ENCODE measurements at regions not wholly inside any gene's neighbourhood (a gene's known extent, or its start where the extent isn't known, plus 50 kb on each side); places are given as distances from the start of the nearest gene placed in this dataset.

- H3K9me3 ChIP-seq (ENCODE audit: insufficient read depth, low read length): no peaks in the 10 kb centered on the region
- TF ChIP-seq CTCF (IDR thresholded peaks at IDR 0.05; ENCODE audit: low read depth, low read length) (no peak), EZH2phosphoT487 (IDR thresholded peaks at IDR 0.05; ENCODE audit: low read depth) (no peak)
- no peak overlapping the region for H3K4me3 ChIP-seq (ENCODE audit: low read length)
- H2AFZ ChIP-seq (ENCODE audit: low read depth, low read length): no peak overlapping the region
- H3K36me3 ChIP-seq (replicated peaks; ENCODE audit: low read depth, low read length): no peaks in the 10 kb centered on the region
- H3K79me2 ChIP-seq (ENCODE audit: low read length): no peaks in the 10 kb centered on the region
- H3K4me1 ChIP-seq (ENCODE audit: low read length): no peaks in the 10 kb centered on the region
- no peak overlapping the region for H3K9ac ChIP-seq (ENCODE audit: low read length)
- no peaks in the 10 kb centered on the region for H3K27me3 ChIP-seq (ENCODE audit: low read depth, low read length)
- H3K4me2 ChIP-seq (ENCODE audit: low read length): no peak overlapping the region
- no peak overlapping the region for H3K27ac ChIP-seq (ENCODE audit: low read length)
- H4K20me1 ChIP-seq (ENCODE audit: insufficient read depth, low read length): no peaks in the 10 kb centered on the region
These were observed 345.0 kb downstream of the SLC16A7 start for GRCh38 chr12:59940631-59941342.

- H3K27ac ChIP-seq (ENCODE audit: low read length): no peak overlapping the region
- no peaks in the 10 kb centered on the region for H3K9me3 ChIP-seq (ENCODE audit: insufficient read depth, low read length)
- no peaks in the 10 kb centered on the region for H3K36me3 ChIP-seq (replicated peaks; ENCODE audit: low read depth, low read length)
- TF ChIP-seq CTCF (IDR thresholded peaks at IDR 0.05; ENCODE audit: low read depth, low read length): no peak
- TF ChIP-seq EZH2phosphoT487 (IDR thresholded peaks at IDR 0.05; ENCODE audit: low read depth): no peak
- no peaks in the 10 kb centered on the region for H3K79me2 ChIP-seq (ENCODE audit: low read length)
- H3K4me1 ChIP-seq (ENCODE audit: low read length): no peaks in the 10 kb centered on the region
- H4K20me1 ChIP-seq (ENCODE audit: insufficient read depth, low read length): no peaks in the 10 kb centered on the region
- no peaks in the 10 kb centered on the region for H3K27me3 ChIP-seq (ENCODE audit: low read depth, low read length)
- no peak overlapping the region for H3K4me2 ChIP-seq (ENCODE audit: low read length)
- H2AFZ ChIP-seq (ENCODE audit: low read depth, low read length): no peak overlapping the region
- H3K4me3 ChIP-seq (ENCODE audit: low read length): no peak overlapping the region
- H3K9ac ChIP-seq (ENCODE audit: low read length): no peak overlapping the region
These were observed 345.6 kb downstream of the SLC16A7 start for GRCh38 chr12:59941461-59941860.

GRCh38 chr12:59944177-59944576 is 348.3 kb downstream of the SLC16A7 start:
- Histone ChIP-seq H3K4me3 (ENCODE audit: low read length) (no peak overlapping the region), H3K36me3 (replicated peaks; ENCODE audit: low read depth, low read length) (no peaks in the 10 kb centered on the region), H3K9me3 (ENCODE audit: insufficient read depth, low read length) (no peaks in the 10 kb centered on the region), H3K4me1 (ENCODE audit: low read length) (no peaks in the 10 kb centered on the region), H3K27me3 (ENCODE audit: low read depth, low read length) (no peaks in the 10 kb centered on the region), H2AFZ (ENCODE audit: low read depth, low read length) (no peak overlapping the region), H3K79me2 (ENCODE audit: low read length) (no peaks in the 10 kb centered on the region), H3K4me2 (ENCODE audit: low read length) (no peak overlapping the region), H3K27ac (ENCODE audit: low read length) (no peak overlapping the region), H3K9ac (ENCODE audit: low read length) (no peak overlapping the region), H4K20me1 (ENCODE audit: insufficient read depth, low read length) (no peaks in the 10 kb centered on the region)
- TF ChIP-seq EZH2phosphoT487 (IDR thresholded peaks at IDR 0.05; ENCODE audit: low read depth): no peak
- TF ChIP-seq CTCF (IDR thresholded peaks at IDR 0.05; ENCODE audit: low read depth, low read length): no peak

- no peak for TF ChIP-seq CTCF (IDR thresholded peaks at IDR 0.05; ENCODE audit: low read depth, low read length)
- TF ChIP-seq EZH2phosphoT487 (IDR thresholded peaks at IDR 0.05; ENCODE audit: low read depth): no peak
- Histone ChIP-seq H3K79me2 (ENCODE audit: low read length) (no peaks in the 10 kb centered on the region), H3K4me3 (ENCODE audit: low read length) (no peak overlapping the region), H3K4me1 (ENCODE audit: low read length) (no peaks in the 10 kb centered on the region), H3K9ac (ENCODE audit: low read length) (no peak overlapping the region), H3K27ac (ENCODE audit: low read length) (no peak overlapping the region), H3K4me2 (ENCODE audit: low read length) (no peak overlapping the region), H2AFZ (ENCODE audit: low read depth, low read length) (no peak overlapping the region), H3K27me3 (ENCODE audit: low read depth, low read length) (no peaks in the 10 kb centered on the region), H4K20me1 (ENCODE audit: insufficient read depth, low read length) (no peaks in the 10 kb centered on the region), H3K36me3 (replicated peaks; ENCODE audit: low read depth, low read length) (no peaks in the 10 kb centered on the region), H3K9me3 (ENCODE audit: insufficient read depth, low read length) (no peaks in the 10 kb centered on the region)
These were observed 350.8 kb downstream of the SLC16A7 start for GRCh38 chr12:59946635-59947034.

All from OCI-LY3 (cell line).